Osteoblast (primary cell): ENCODE measurements at regions not wholly inside any gene's neighbourhood (a gene's known extent, or its start where the extent isn't known, plus 50 kb on each side); places are given as distances from the start of the nearest gene placed in this dataset.

Experiments
- DNase-seq: peaks from one replicate; pipeline ENCODE4 v3.0.0; 2011; ENCODE audit warnings: low spot score, mixed read lengths; ENCODE audit not compliant: insufficient read length; ENCODE audit errors: missing footprints
- H2AFZ ChIP-seq: 2 replicates; pipeline ENCODE4 v1.6.0; 2011; ENCODE audit warnings: mild to moderate bottlenecking, low read length
- H3K27ac ChIP-seq: 2 replicates; pipeline ENCODE4 v1.5.1; 2011; ENCODE audit warnings: mild to moderate bottlenecking, low read depth, low read length, moderate library complexity
- H3K27me3 ChIP-seq: 2 replicates; pipeline ENCODE4 v1.6.0; 2012; ENCODE audit warnings: mild to moderate bottlenecking, control low read depth, inconsistent platforms, low read length, moderate library complexity; ENCODE audit not compliant: insufficient read depth
- H3K36me3 ChIP-seq: 2 replicates; pipeline ENCODE4 v1.5.1; 2011; ENCODE audit warnings: mild to moderate bottlenecking, low read length, control low read depth, moderate library complexity; ENCODE audit not compliant: insufficient read depth
- H3K4me1 ChIP-seq: 2 replicates; pipeline ENCODE4 v1.5.1; 2011; ENCODE audit warnings: mild to moderate bottlenecking, low read length, control low read depth, moderate library complexity; ENCODE audit not compliant: insufficient read depth
- H3K4me2 ChIP-seq: 2 replicates; pipeline ENCODE4 v1.6.0; 2011; ENCODE audit warnings: mild to moderate bottlenecking, low read length; ENCODE audit not compliant: insufficient read depth
- H3K4me3 ChIP-seq: fragments of 200-600 bp; sonication (generic); 3 replicates; pipeline ENCODE4 v1.5.1; 2012; ENCODE audit warnings: mild to moderate bottlenecking, low read length, inconsistent platforms; ENCODE audit not compliant: insufficient read depth
- H3K79me2 ChIP-seq: 2 replicates; pipeline ENCODE4 v1.6.0; 2012; ENCODE audit warnings: mild to moderate bottlenecking, low read length, control low read depth, inconsistent platforms; ENCODE audit not compliant: insufficient read depth
- H3K9me3 ChIP-seq: 2 replicates; pipeline ENCODE4 v1.5.1; 2011; ENCODE audit warnings: low read depth, low read length, control low read depth
- H4K20me1 ChIP-seq: 2 replicates; pipeline ENCODE4 v1.6.0; 2012; ENCODE audit warnings: mild to moderate bottlenecking, low read length, control low read depth; ENCODE audit not compliant: insufficient read depth
- CTCF ChIP-seq: IDR thresholded peaks from 2 replicates; pipeline ENCODE4 v1.5.1; 2011; ENCODE audit warnings: mild to moderate bottlenecking, low read depth, low read length, moderate library complexity; ENCODE audit errors: extremely low read depth

- DNase-seq = no peak
- Histone ChIP-seq H3K4me1 (no peaks in the 10 kb centered on the region), H3K4me2 (no peak overlapping the region), H3K36me3 (no peaks in the 10 kb centered on the region), H3K27ac (no peak overlapping the region), H4K20me1 (no peaks in the 10 kb centered on the region), H2AFZ (no peak overlapping the region), H3K27me3 (no peaks in the 10 kb centered on the region), H3K9me3 (no peaks in the 10 kb centered on the region), H3K4me3 (no peak overlapping the region), H3K79me2 (no peaks in the 10 kb centered on the region)
- TF ChIP-seq CTCF = no peak
Observed at GRCh38 chr12:91347481-91348214, 165.0 kb upstream of the DCN start.

GRCh38 chr12:91346827-91347226 lies 164.2 kb upstream of the DCN start:
- Histone ChIP-seq H3K4me2 (no peak overlapping the region), H2AFZ (no peak overlapping the region), H4K20me1 (no peaks in the 10 kb centered on the region)

GRCh38 chr12:91344408-91344807 lies 161.8 kb upstream of the DCN start:
- H3K79me2 ChIP-seq = no peaks in the 10 kb centered on the region

More at GRCh38 chr12:91346827-91347226, 164.2 kb upstream of the DCN start:
- Histone ChIP-seq H3K9me3 (no peaks in the 10 kb centered on the region), H3K27me3 (no peaks in the 10 kb centered on the region), H3K27ac (no peak overlapping the region), H3K4me3 (no peak overlapping the region), H3K36me3 (no peaks in the 10 kb centered on the region), H3K79me2 (no peaks in the 10 kb centered on the region), H3K4me1 (no peaks in the 10 kb centered on the region)
- no peak for TF ChIP-seq CTCF
- DNase-seq = no peak

GRCh38 chr12:91343010-91343409 lies 160.4 kb upstream of the DCN start:
- H3K4me3 ChIP-seq = no peak overlapping the region
- no peaks in the 10 kb centered on the region for H3K36me3 ChIP-seq
- H3K27me3 ChIP-seq = no peaks in the 10 kb centered on the region
- DNase-seq = no peak
- no peaks in the 10 kb centered on the region for H4K20me1 ChIP-seq
- H3K79me2 ChIP-seq = no peaks in the 10 kb centered on the region
- H3K4me1 ChIP-seq = no peaks in the 10 kb centered on the region
- no peak overlapping the region for H2AFZ ChIP-seq
- no peak overlapping the region for H3K4me2 ChIP-seq
- no peak overlapping the region for H3K27ac ChIP-seq
- H3K9me3 ChIP-seq = no peaks in the 10 kb centered on the region
- no peak for TF ChIP-seq CTCF

More at GRCh38 chr12:91344408-91344807, 161.8 kb upstream of the DCN start:
- peak; percentile 50 for DNase-seq
- no peak overlapping the region for H3K27ac ChIP-seq
- H3K27me3 ChIP-seq = no peaks in the 10 kb centered on the region
- H2AFZ ChIP-seq = no peak overlapping the region
- no peak overlapping the region for H3K4me3 ChIP-seq
- no peak for TF ChIP-seq CTCF
- no peaks in the 10 kb centered on the region for H3K4me1 ChIP-seq
- H3K36me3 ChIP-seq = no peaks in the 10 kb centered on the region
- no peak overlapping the region for H3K4me2 ChIP-seq
- H3K9me3 ChIP-seq = no peaks in the 10 kb centered on the region
- H4K20me1 ChIP-seq = no peaks in the 10 kb centered on the region
